ENCODE measurements at regions not wholly inside any gene's neighbourhood (a gene's known extent, or its start where the extent isn't known, plus 50 kb on each side); places are given as distances from the start of the nearest gene placed in this dataset.

GRCh38 chr6:109313139-109313538, 69.1 kb downstream of the CD164 start (continued):
- TF ChIP-seq CHD7 (IDR thresholded peaks at IDR 0.05; ENCODE audit: insufficient replicate concordance, low read length) = no peak
- TF ChIP-seq SIRT6 (IDR thresholded peaks at IDR 0.05; ENCODE audit: low read length) = no peak
- no peak for TF ChIP-seq ZNF274 (IDR thresholded peaks at IDR 0.05; ENCODE audit: borderline replicate concordance, extremely low read depth, low read length)
- no peak for TF ChIP-seq KDM5A (IDR thresholded peaks at IDR 0.05; ENCODE audit: low read length)
- TF ChIP-seq RAD21 (IDR thresholded peaks at IDR 0.05 in 1 of 2, conservative IDR thresholded peaks at IDR 0.05 in 1 of 2; ENCODE audit: low read depth in 2 of 2, low read length in 2 of 2) = no peak
- no peak for TF ChIP-seq RNF2 (IDR thresholded peaks at IDR 0.05; ENCODE audit: borderline replicate concordance, low read depth, low read length, missing control alignments, poor library complexity, severe bottlenecking)
